GM12892 (cell line): ENCODE measurements at regions not wholly inside any gene's neighbourhood (a gene's known extent, or its start where the extent isn't known, plus 50 kb on each side); places are given as distances from the start of the nearest gene placed in this dataset.

Experiments used
- POLR2A ChIP-seq: IDR thresholded peaks from 2 replicates; pipeline ENCODE4 v1.6.1; 2011; ENCODE audit warnings: low read depth, low read length, control low read depth
- POLR2AphosphoS5 ChIP-seq: IDR thresholded peaks from 2 replicates; pipeline ENCODE4 v1.6.1; 2011; ENCODE audit warnings: low read depth, low read length, control low read depth

- no peak for TF ChIP-seq POLR2A
- TF ChIP-seq POLR2AphosphoS5: no peak
Measured at GRCh38 chr3:31367518-31367917, 165.2 kb upstream of the STT3B start.
